Endothelial cell of umbilical vein (primary cell): ENCODE measurements at regions not wholly inside any gene's neighbourhood (a gene's known extent, or its start where the extent isn't known, plus 50 kb on each side); places are given as distances from the start of the nearest gene placed in this dataset.

Experiments
- BruUV-seq: library from RNA; stranded (reverse); fragments of 400-500 nt; replicated peaks from 2 replicates; lab custom pipeline; 2021; lab: Mats Ljungman, UMichigan
- CTCF ChIA-PET: fragments of 300-600, 350-600 bp; sonication (Branson Sonifier 250); formaldehyde crosslinking; loops from one replicate; lab custom pipeline; 2021; ENCODE audit warnings: antibody characterized with exemption, inconsistent platforms; lab: Charles Lee
- POLR2A ChIA-PET: fragments of 300-600, 350-600 bp; sonication (Branson Sonifier 250); formaldehyde crosslinking; loops from one replicate; lab custom pipeline; 2021; ENCODE audit warnings: antibody characterized with exemption, inconsistent platforms; lab: Charles Lee
- DNase-seq: peaks from one replicate; pipeline ENCODE4 v3.0.0-alpha.2; 2011; ENCODE audit warnings: low read depth, low spot score
- FAIRE-seq: peaks from 2 replicates; lab custom pipeline; 2011; peaks lifted over from hg19 to GRCh38; lab: Jason Lieb, UNC
- H2AFZ ChIP-seq: 2 replicates; pipeline ENCODE4 v1.6.0; 2012; ENCODE audit warnings: low read depth, low read length, control low read depth, inconsistent platforms
- H3K27ac ChIP-seq: 2 replicates; pipeline ENCODE4 v1.5.1; 2011; ENCODE audit warnings: low read depth, mild to moderate bottlenecking, control low read depth, low read length, moderate library complexity; ENCODE audit not compliant: insufficient read depth
- H3K27me3 ChIP-seq, 2 experiments: 2 replicates each; pipeline versions ENCODE4 v1.6.0 to v1.6.1; 2011; ENCODE audit warnings: low read length in 2 of 2, mixed read lengths in 1 of 2; ENCODE audit not compliant: control insufficient read depth in 2 of 2, insufficient read depth in 2 of 2
- H3K36me3 ChIP-seq, 2 experiments: 2 replicates in 1 of 2; 3 replicates in 1 of 2; pipeline ENCODE4 v1.5.1; 2011; ENCODE audit warnings: low read length in 2 of 2, mild to moderate bottlenecking in 1 of 2, moderate library complexity in 1 of 2; ENCODE audit not compliant: control insufficient read depth in 2 of 2, insufficient read depth in 2 of 2; ENCODE audit errors: extremely low read depth in 1 of 2
- H3K4me1 ChIP-seq: 3 replicates; pipeline ENCODE4 v1.5.1; 2011; ENCODE audit warnings: mild to moderate bottlenecking, low read length; ENCODE audit not compliant: control insufficient read depth, insufficient read depth; ENCODE audit errors: extremely low read depth
- H3K4me2 ChIP-seq: 2 replicates; pipeline ENCODE4 v1.6.1; 2011; ENCODE audit warnings: low read length, control low read depth, mixed read lengths; ENCODE audit not compliant: insufficient read depth
- H3K4me3 ChIP-seq, 3 experiments: fragments of 200-600 bp in 1 of 3; sonication (generic), shearing (Covaris generic) in 1 of 3; replicated peaks in 1 of 3; 2 replicates each; pipeline ENCODE4 v1.5.1; 2011 to 2016; ENCODE audit warnings: control low read depth in 3 of 3, low read length in 3 of 3, mild to moderate bottlenecking in 2 of 3, inconsistent platforms in 1 of 3, low read depth in 1 of 3, moderate library complexity in 1 of 3; ENCODE audit not compliant: insufficient read depth in 1 of 3
- H3K79me2 ChIP-seq: 2 replicates; pipeline ENCODE4 v1.6.0; 2012; ENCODE audit warnings: low read length, inconsistent platforms; ENCODE audit not compliant: control insufficient read depth, insufficient read depth
- H3K9ac ChIP-seq: replicated peaks from 2 replicates; pipeline ENCODE3; 2011; ENCODE audit warnings: low read length, control low read depth; ENCODE audit not compliant: insufficient read depth; ENCODE audit errors: extremely low read depth
- H3K9me1 ChIP-seq: replicated peaks from 3 replicates; pipeline ENCODE4 v1.6.0; 2011; ENCODE audit warnings: mild to moderate bottlenecking, low read length; ENCODE audit not compliant: control insufficient read depth, insufficient read depth; ENCODE audit errors: extremely low read depth
- H3K9me3 ChIP-seq: replicated peaks from 2 replicates; pipeline ENCODE4 v1.5.1; 2012; ENCODE audit warnings: low read length, inconsistent platforms; ENCODE audit not compliant: control insufficient read depth, insufficient read depth
- H4K20me1 ChIP-seq: replicated peaks from 2 replicates; pipeline ENCODE3; 2011; ENCODE audit warnings: mild to moderate bottlenecking, low read length; ENCODE audit not compliant: control insufficient read depth, insufficient read depth; ENCODE audit errors: extremely low read depth
- CTCF ChIP-seq, 2 donors: IDR thresholded peaks; 1 replicate in 1 of 2; 2 replicates in 1 of 2; pipeline ENCODE4 v1.5.1; 2011; ENCODE audit warnings: low read length in 2 of 2, mild to moderate bottlenecking in 2 of 2, moderate library complexity in 2 of 2, control low read depth in 1 of 2, inconsistent platforms in 1 of 2, low read depth in 1 of 2; ENCODE audit not compliant: insufficient read depth in 1 of 2; ENCODE audit errors: extremely low read depth in 1 of 2
- EZH2 ChIP-seq: IDR thresholded peaks from 2 replicates; pipeline ENCODE4 v1.6.1; 2012; ENCODE audit warnings: borderline replicate concordance, low read depth, mild to moderate bottlenecking, moderate library complexity, low read length, inconsistent platforms; ENCODE audit not compliant: severe bottlenecking
- FOS ChIP-seq: IDR thresholded peaks from 2 replicates; pipeline ENCODE4 v1.6.1; 2011; ENCODE audit warnings: mild to moderate bottlenecking, low read length, moderate library complexity, borderline replicate concordance; ENCODE audit not compliant: insufficient read depth
- GATA2 ChIP-seq: IDR thresholded peaks from 2 replicates; pipeline ENCODE4 v1.7.0; 2011; ENCODE audit warnings: low read depth, mild to moderate bottlenecking, moderate library complexity, mixed read lengths, low read length; ENCODE audit not compliant: insufficient read length, insufficient read depth
- JUN ChIP-seq: IDR thresholded peaks from 2 replicates; pipeline ENCODE4 v1.6.1; 2011; ENCODE audit warnings: borderline replicate concordance, low read depth; ENCODE audit not compliant: insufficient read length, insufficient read depth
- MAX ChIP-seq: IDR thresholded peaks from 2 replicates; pipeline ENCODE4 v1.6.1; 2011; ENCODE audit not compliant: insufficient read depth, insufficient read length
- MYC ChIP-seq: IDR thresholded peaks from one replicate; pipeline ENCODE4 v1.6.1; 2011; ENCODE audit warnings: mild to moderate bottlenecking, low read depth, low read length
- POLR2A ChIP-seq: IDR thresholded peaks from 2 replicates; pipeline ENCODE4 v1.6.1; 2012; ENCODE audit warnings: low read depth, mild to moderate bottlenecking, control low read depth, low read length
- POLR2AphosphoS5 ChIP-seq: IDR thresholded peaks from 2 replicates; pipeline ENCODE4 v1.6.1; 2012; ENCODE audit warnings: low read depth, mild to moderate bottlenecking, control low read depth, low read length, moderate library complexity; ENCODE audit not compliant: insufficient read depth
- dilution Hi-C: fragments of 300-500 bp; cut with MboI; formaldehyde crosslinking; loops from one replicate; pipeline ENCODE4 v1.15.0; 2019; ENCODE audit warnings: low sequenced_read_pairs; ENCODE audit not compliant: extremely low pct_ligation_motif_present
- intact Hi-C: fragments of 100-400 bp; cut with micrococcal nuclease; formaldehyde crosslinking; loops from one replicate; pipeline ENCODE4 v1.10.0; 2022

DNA sequence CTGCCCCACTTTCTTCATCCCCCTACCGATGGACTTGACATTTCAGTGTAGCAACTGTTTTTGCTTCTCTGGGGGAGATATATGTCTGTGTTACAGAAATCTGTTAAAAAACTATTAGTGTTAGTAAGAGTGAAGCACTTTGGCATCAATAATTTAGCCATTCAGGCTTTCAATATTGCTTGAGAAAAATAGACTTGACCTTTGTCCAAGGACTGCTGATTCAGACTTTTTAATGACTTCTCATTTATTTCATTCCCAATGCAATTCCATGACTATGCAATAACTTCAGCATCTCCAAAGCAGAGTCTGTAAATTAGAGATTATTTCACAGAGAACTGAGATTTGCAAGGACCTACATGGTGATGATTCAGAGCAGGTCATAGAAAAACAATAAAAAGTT lies 104.1 kb upstream of the SPEF2 start:
- Histone ChIP-seq H3K27me3 (no peaks in the 10 kb centered on the region), H3K4me3 (no peak overlapping the region), H3K79me2 (no peaks in the 10 kb centered on the region), H3K4me1 (no peaks in the 10 kb centered on the region), H2AFZ (no peak overlapping the region), H3K36me3 (no peaks in the 10 kb centered on the region), H3K9ac (no peak overlapping the region), H4K20me1 (no peaks in the 10 kb centered on the region), H3K4me2 (no peak overlapping the region), H3K9me3 (no peaks in the 10 kb centered on the region), H3K27ac (no peak overlapping the region), H3K9me1 (no peaks in the 10 kb centered on the region)
- intact Hi-C loops, result no loop called here
- DNase-seq (no peak), FAIRE-seq (no peak)
- dilution Hi-C loops, result no loop called here
- TF ChIP-seq GATA2 (no peak), FOS (no peak), POLR2A (no peak), CTCF (IDR thresholded peaks at IDR 0.05; ENCODE audit: extremely low read depth in 1 of 2, insufficient read depth in 1 of 2, low read depth in 1 of 2, low read length in 2 of 2) (no peak), MAX (no peak), POLR2AphosphoS5 (no peak), EZH2 (no peak), MYC (no peak), JUN (no peak)
- BruUV-seq, result no TSS peak
- CTCF ChIA-PET, result no interaction called here
- POLR2A ChIA-PET, result no interaction called here
